Stimulated activated CD4-positive, alpha-beta T cell treated with anti-CD3 and anti-CD28 coated beads, Interleukin-12 subunit alpha, Interleukin-12 subunit beta, amount 100 ng/mL, for 4 hours (primary cell): ENCODE measurements at regions not wholly inside any gene's neighbourhood (a gene's known extent, or its start where the extent isn't known, plus 50 kb on each side); places are given as distances from the start of the nearest gene placed in this dataset.
"Not testable (repeated sequence)": the region's sequence is repeated elsewhere in the genome, so short reads cannot be mapped to it uniquely, and the experiment has no call there.

Source experiments
- DNase-seq: peaks from one replicate; pipeline ENCODE4 v3.0.0-alpha.2; 2020

DNA sequence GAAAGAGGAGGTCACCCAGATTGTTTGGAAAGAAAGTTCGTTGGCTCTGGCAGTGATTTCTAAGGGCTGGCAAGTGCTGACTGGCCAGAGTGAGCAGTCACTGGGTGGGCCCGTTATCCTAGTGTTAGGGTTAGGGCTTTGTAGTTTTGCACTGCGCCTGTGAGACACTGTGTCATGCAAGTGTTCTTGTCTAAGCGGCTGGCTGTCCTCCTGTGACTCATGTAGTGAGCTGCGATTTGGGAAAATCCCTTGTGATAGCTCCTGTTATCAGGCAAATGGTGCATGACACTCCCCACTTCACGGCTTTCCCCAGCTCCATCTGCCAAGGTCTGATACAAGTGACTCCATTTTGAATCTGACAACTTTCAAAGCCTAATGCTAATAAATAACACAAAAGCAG is 526.0 kb upstream of the ADAMTS16 start:
- no peak for DNase-seq

DNA sequence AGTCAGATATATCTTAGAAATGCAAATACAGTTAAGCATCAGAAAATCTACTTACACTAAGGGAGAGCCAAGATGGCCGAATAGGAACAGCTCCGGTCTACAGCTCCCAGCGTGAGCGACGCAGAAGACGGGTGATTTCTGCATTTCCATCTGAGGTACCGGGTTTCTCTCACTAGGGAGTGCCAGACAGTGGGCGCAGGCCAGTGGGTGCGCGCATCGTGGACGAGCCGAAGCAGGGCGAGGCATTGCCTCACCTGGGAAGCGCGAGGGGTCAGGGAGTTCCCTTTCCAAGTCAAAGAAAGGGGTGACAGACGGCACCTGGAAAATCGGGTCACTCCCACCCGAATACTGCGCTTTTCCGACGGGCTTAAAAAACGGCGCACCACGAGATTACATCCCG is 524.8 kb upstream of the ADAMTS16 start:
- DNase-seq = not testable (repeated sequence)

- DNase-seq = no peak
These were observed 514.8 kb upstream of the ADAMTS16 start for GRCh38 chr5:4625206-4625896.

- DNase-seq = no peak
These were observed 513.0 kb upstream of the ADAMTS16 start for GRCh38 chr5:4627131-4627530.

DNA sequence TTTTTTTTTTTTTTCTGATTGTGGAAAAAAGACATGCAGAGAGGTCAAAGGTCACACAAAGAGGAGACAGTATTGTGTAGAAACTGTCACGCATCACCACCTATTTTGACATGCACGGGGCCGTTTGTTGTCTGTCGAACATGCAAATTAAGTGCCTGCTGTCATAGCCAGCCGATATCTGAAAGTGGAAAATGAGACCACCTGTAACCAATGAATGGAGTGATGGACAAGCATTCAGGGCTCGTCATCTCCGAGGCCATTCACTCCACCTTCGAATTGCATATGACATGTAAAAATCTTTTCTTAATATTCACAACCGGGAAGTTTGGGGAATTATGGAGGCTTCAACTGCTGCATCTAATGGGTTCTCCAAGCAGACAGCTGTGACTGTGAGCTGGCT is 512.2 kb upstream of the ADAMTS16 start:
- no peak for DNase-seq

GRCh38 chr5:4628645-4629385 is 511.3 kb upstream of the ADAMTS16 start:
- DNase-seq = no peak

GRCh38 chr5:4630031-4630430 is 510.1 kb upstream of the ADAMTS16 start:
- DNase-seq = no peak

GRCh38 chr5:4634342-4634741 is 505.8 kb upstream of the ADAMTS16 start:
- no peak for DNase-seq

- no peak for DNase-seq
These were observed 503.8 kb upstream of the ADAMTS16 start for GRCh38 chr5:4636378-4636777.

GRCh38 chr5:4639946-4640345 is 500.2 kb upstream of the ADAMTS16 start:
- DNase-seq = no peak

GRCh38 chr5:4640795-4641194 is 499.3 kb upstream of the ADAMTS16 start:
- no peak for DNase-seq

- no peak for DNase-seq
These were observed 497.6 kb upstream of the ADAMTS16 start for GRCh38 chr5:4642525-4642924.

DNA sequence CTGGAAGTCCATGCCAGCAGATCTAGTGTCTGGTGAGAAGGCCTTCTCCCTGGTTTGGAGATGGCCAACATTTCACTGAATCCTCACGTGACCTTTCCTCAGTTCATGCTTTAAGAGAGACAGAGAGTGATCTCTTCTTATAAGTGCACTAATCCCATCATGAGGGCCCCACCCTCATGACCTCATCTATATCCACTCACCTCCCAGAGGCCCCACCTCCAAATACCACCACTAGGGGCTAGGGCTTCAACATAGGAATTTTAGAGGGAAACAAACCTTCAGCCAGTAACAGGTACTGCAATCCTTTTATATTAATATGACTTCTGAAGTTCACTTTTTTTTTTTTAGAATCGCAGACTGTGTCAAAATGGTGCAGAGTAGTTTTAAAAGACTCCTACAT is 496.9 kb upstream of the ADAMTS16 start:
- DNase-seq = no peak

GRCh38 chr5:4643960-4644359 is 496.2 kb upstream of the ADAMTS16 start:
- no peak for DNase-seq

DNA sequence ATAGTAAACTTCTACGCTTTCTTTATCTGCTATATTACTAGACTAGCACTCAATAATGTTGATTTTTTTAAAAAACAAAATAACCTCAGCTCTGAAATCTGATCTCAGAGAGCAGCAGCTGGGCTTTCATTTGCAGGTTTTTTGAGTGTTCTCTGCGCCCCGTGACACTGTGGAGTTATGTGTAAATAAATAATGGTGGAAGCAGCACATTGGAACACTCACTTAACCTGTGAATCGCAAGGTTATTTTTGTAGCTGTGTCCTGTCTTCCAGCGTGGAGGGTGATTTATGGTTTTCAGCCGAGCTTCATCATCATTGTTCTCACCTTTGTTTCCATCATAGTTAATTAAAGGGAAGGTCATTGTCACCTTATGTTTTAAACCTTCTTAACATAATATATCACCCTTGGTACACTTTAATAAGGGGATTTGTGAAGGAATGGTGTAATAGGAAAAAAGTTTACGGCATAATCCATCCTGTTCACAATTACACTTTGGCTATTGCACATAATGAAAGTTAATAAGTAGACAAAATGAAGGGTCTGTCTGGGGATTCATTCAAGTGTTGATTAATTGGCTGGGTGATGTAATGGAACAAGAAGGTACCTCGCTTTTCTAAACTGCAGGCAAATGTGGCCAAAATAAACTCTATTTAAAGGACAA is 493.3 kb upstream of the ADAMTS16 start:
- DNase-seq = no peak

DNA sequence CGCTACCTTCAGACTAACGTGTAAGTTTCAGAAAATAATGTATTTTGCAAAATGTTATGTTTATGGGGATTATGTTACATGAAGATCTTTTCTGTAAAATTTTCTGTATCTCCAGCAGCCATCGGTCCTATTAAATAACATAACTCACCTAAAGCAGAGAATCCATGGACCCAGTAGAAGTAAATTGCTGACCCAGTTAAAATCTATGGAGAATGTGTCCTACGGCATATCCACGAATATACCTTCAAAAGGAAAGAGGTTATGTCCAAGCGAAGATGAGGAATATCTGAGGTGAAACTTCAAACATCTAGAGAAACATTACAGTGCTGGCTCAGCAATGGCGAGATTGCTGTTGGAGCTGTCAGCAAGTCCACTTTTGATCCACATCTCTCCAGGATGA is 492.2 kb upstream of the ADAMTS16 start:
- DNase-seq = no peak

- no peak for DNase-seq
These were observed 488.1 kb upstream of the ADAMTS16 start for GRCh38 chr5:4651806-4652565.

DNA sequence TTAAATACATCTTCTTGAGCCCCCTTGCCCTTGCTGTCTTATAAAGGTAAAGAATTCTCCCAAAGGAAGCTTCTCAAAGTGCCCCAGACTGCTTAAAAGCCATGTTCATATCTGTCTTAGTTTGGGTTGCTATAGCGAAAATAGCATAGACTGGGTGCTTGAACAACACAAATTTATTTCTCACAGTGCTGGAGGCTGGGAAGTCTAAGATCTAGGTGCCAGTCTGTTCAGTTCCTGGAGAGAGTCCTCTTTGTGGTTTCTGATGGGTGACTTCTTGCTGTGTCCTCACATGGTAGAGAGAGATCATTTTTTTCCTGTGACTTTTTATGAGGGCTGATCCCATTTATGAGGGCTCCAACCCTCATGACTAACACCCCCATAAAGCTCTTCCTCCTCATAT is 486.7 kb upstream of the ADAMTS16 start:
- DNase-seq = no peak

GRCh38 chr5:4659851-4660250 is 480.3 kb upstream of the ADAMTS16 start:
- no peak for DNase-seq

GRCh38 chr5:4661326-4661725 is 478.8 kb upstream of the ADAMTS16 start:
- no peak for DNase-seq

GRCh38 chr5:4661836-4662235 is 478.3 kb upstream of the ADAMTS16 start:
- no peak for DNase-seq

GRCh38 chr5:4662756-4663155 is 477.4 kb upstream of the ADAMTS16 start:
- no peak for DNase-seq

DNA sequence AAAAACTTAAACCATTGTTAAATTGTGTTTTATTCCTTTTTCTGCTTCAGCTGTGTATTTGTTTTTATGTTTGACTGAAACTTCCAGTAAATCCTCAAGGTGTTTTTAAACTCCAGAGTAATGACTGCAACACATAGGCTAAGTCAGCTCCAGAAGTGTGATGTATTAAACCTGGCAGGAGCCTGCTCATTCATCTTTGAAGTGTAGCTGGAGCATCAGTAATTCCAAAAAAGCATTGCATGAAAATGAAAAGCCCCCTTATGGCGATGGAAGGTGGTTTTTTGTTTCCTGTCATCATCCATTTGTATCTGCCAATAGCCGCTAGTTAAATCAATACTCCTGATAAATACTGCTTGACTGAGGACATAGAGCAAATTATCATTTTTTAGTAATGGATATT is 474.2 kb upstream of the ADAMTS16 start:
- no peak for DNase-seq
